Coronary artery (tissue), 2 donors: ENCODE measurements at regions not wholly inside any gene's neighbourhood (a gene's known extent, or its start where the extent isn't known, plus 50 kb on each side); places are given as distances from the start of the nearest gene placed in this dataset.
"Not testable (repeated sequence)": the region's sequence is repeated elsewhere in the genome, so short reads cannot be mapped to it uniquely, and the experiment has no call there.

Experiments
- DNase-seq: peaks from one replicate; pipeline ENCODE4 v3.0.0-alpha.2; 2017; ENCODE audit warnings: low spot score
- H3K27ac ChIP-seq, 2 donors: fragments of 200-600 bp; sonication (generic); one replicate each; pipeline ENCODE4 v1.5.1; 2016 to 2019
- H3K4me3 ChIP-seq: fragments of 200-600 bp; sonication (generic); 2 replicates; pipeline ENCODE4 v1.5.1; 2016; ENCODE audit warnings: mild to moderate bottlenecking, moderate library complexity
- TF ChIP-seq, protein P1 (sequence below): fragments of 200-600 bp; sonication (generic); IDR thresholded peaks from one replicate; pipeline ENCODE4 v1.5.1; 2019; ENCODE audit warnings: antibody characterized with exemption

DNA sequence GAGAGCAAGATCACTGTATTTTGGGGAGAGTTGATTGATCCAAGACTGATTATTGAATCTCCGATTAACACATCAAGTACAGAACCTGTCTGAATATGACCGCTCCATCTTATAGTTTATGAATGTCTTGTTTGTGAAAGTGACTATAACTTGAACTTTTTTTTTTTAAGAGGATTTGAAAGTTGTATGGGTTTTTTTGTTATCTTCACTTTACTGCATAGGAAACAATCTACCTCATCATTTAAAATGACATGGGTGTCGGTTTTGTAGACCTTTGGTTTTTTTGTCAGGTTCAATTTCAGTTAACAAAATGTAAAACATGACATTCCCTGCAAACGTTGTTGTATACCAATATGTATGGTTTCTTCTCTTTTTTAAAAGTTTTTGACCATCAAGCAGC lies 103.0 kb upstream of the NUDT6 start:
- TF ChIP-seq, protein P1, sequence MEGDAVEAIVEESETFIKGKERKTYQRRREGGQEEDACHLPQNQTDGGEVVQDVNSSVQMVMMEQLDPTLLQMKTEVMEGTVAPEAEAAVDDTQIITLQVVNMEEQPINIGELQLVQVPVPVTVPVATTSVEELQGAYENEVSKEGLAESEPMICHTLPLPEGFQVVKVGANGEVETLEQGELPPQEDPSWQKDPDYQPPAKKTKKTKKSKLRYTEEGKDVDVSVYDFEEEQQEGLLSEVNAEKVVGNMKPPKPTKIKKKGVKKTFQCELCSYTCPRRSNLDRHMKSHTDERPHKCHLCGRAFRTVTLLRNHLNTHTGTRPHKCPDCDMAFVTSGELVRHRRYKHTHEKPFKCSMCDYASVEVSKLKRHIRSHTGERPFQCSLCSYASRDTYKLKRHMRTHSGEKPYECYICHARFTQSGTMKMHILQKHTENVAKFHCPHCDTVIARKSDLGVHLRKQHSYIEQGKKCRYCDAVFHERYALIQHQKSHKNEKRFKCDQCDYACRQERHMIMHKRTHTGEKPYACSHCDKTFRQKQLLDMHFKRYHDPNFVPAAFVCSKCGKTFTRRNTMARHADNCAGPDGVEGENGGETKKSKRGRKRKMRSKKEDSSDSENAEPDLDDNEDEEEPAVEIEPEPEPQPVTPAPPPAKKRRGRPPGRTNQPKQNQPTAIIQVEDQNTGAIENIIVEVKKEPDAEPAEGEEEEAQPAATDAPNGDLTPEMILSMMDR = no peak
- no peak overlapping the region for H3K4me3 ChIP-seq
- DNase-seq = no peak
- H3K27ac ChIP-seq = no peak overlapping the region

DNA sequence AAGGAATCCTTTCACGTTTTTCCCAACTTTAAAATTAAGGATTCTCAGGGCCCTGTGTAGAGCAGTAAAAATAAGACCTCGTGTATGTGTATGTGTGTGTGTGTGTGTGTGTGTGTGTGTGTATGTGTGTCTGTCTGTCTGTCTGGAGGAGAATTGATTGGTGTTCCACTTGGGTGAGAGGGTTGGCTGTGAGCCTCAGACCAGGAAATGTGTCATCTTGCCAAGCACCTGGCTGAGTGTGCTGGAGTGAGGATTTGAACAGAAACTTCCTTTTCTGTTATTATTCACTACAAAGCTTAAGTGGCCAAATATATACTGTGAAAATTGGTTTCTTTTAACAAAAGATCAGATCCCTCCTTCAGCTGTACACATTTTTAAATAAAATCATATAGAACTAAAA lies 103.6 kb upstream of the NUDT6 start:
- not testable (repeated sequence) for H3K4me3 ChIP-seq, H3K27ac ChIP-seq, DNase-seq

- Histone ChIP-seq H3K27ac (no peak overlapping the region), H3K4me3 (no peak overlapping the region)
- no peak for DNase-seq
- TF ChIP-seq, protein P1 = no peak
These were observed 109.3 kb upstream of the NUDT6 start for GRCh38 chr4:123031664-123032063.

DNA sequence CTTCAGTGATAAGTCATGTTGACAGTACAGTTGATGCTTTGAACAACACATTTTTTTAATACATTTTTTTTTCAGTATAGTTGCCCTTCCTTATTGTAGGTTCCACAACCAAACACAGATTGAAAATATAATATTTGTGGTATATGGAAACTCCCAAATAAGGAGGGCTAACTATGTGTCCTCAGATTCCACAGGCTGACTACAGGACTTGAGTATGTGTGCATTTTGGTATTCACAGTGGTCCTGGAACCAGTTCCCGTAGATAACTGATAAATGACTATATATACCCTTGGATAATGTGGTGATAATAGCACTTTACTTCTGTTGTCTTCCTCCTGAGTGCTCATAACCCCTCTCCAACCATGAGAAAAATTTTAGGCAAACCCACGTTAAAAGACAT lies 111.6 kb upstream of the NUDT6 start:
- TF ChIP-seq, protein P1 = no peak
- Histone ChIP-seq H3K4me3 (no peak overlapping the region), H3K27ac (no peak overlapping the region)
- no peak for DNase-seq

DNA sequence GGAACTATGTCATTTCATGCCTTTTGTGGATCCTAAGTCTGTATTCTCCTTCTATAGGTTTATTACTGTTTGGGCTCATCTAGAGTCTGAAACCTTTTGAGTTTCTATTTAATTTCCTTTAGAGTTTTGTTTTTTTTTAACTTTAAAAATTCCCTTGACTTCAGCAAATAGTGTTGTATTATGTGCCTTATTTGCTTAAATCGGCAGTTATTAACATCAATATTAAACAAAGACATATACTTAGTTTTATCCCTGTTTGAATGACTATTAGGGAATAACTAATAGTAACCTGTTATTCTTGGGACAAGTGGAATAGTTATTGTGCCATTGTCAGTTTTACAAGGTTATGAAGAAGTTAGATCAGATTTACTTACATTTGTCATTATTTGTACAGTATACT lies 112.8 kb upstream of the NUDT6 start:
- no peak for DNase-seq
- TF ChIP-seq, protein P1 = no peak
- H3K4me3 ChIP-seq = no peak overlapping the region
- no peak overlapping the region for H3K27ac ChIP-seq

DNA sequence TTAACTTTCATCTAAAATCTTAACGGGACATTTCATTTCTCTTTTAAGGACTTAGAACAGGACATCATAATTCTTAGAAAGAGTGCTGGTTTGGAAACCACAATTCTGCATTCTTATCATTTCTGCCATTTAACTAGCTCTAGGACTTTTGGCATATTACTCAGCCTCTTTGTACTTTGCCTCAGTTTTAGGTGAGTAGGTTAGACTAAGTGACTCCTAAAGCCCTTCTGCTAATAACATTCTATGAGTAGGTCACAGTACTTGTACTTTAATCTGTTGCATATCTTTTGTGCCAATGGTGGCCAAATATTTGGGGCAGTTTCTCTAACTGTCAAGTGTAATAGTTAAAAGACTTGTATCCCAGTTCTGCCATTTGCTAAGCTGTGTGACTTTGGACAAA lies 115.4 kb upstream of the NUDT6 start:
- TF ChIP-seq, protein P1 = no peak
- H3K4me3 ChIP-seq = no peak overlapping the region
- no peak overlapping the region for H3K27ac ChIP-seq
- DNase-seq = no peak

- Histone ChIP-seq H3K27ac (no peak overlapping the region), H3K4me3 (no peak overlapping the region)
- TF ChIP-seq, protein P1 = no peak
- no peak for DNase-seq
These were observed 119.7 kb upstream of the NUDT6 start for GRCh38 chr4:123042095-123042494.

- DNase-seq = no peak
- H3K27ac ChIP-seq = no peak overlapping the region
- TF ChIP-seq, protein P1 = no peak
- no peak overlapping the region for H3K4me3 ChIP-seq
These were observed 120.6 kb upstream of the NUDT6 start for GRCh38 chr4:123043013-123043412.
